Memory B cell (primary cell): ENCODE measurements at regions not wholly inside any gene's neighbourhood (a gene's known extent, or its start where the extent isn't known, plus 50 kb on each side); places are given as distances from the start of the nearest gene placed in this dataset.

Experiments used
- ATAC-seq: fragments of 150-1000 bp; cut with Tn5 transposase; 2 replicates; pipeline ENCODE4 v1.10.0; 2021; ENCODE audit warnings: low read depth, mild to moderate bottlenecking, moderate library complexity
- DNase-seq, 2 donors: peaks; one replicate each; pipeline ENCODE4 v3.0.0; 2022; ENCODE audit warnings: low spot score in 2 of 2
- H3K27ac Mint-ChIP-seq: one replicate; pipeline ENCODE4 v1.8.0; 2022; ENCODE audit warnings: mild to moderate bottlenecking, moderate library complexity, mixed read lengths
- H3K27me3 Mint-ChIP-seq: one replicate; pipeline ENCODE4 v1.8.0; 2022; ENCODE audit warnings: mixed read lengths
- H3K36me3 Mint-ChIP-seq: one replicate; pipeline ENCODE4 v1.8.0; 2022; ENCODE audit warnings: mild to moderate bottlenecking, mixed read lengths
- H3K4me1 Mint-ChIP-seq: one replicate; pipeline ENCODE4 v1.8.0; 2022; ENCODE audit warnings: mixed read lengths
- H3K4me3 Mint-ChIP-seq: one replicate; pipeline ENCODE4 v1.8.0; 2022; ENCODE audit warnings: mild to moderate bottlenecking, moderate library complexity, mixed read lengths
- H3K9me3 Mint-ChIP-seq: one replicate; pipeline ENCODE4 v1.8.0; 2022; ENCODE audit warnings: mixed read lengths

DNA sequence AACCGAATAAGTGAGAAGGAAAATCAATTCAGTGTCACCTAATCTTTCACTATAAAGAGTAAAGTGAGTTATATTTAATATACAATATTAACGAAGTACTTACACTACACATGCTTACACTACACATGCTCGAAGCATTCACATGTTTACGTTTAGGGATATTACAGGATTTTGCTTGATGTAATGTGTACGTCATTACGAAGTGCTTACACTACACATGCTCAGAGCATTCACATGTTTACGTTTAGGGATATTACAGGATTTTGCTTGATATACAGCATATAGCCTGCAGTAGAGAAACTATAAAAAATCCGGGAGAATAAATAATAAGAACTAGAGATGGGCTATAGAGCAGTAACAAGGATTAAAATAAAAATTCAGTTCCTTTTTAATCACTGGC, 538.8 kb upstream of the CXADR start:
- H3K4me1 Mint-ChIP-seq, result no peaks in the 10 kb centered on the region
- no peaks in the 10 kb centered on the region for H3K36me3 Mint-ChIP-seq
- H3K27me3 Mint-ChIP-seq, result no peaks in the 10 kb centered on the region
- no peak for DNase-seq
- no peak overlapping the region for H3K27ac Mint-ChIP-seq
- no peak for ATAC-seq
- H3K9me3 Mint-ChIP-seq, result peaks cover 7% of the 10 kb centered on the region
- H3K4me3 Mint-ChIP-seq, result no peak overlapping the region

DNA sequence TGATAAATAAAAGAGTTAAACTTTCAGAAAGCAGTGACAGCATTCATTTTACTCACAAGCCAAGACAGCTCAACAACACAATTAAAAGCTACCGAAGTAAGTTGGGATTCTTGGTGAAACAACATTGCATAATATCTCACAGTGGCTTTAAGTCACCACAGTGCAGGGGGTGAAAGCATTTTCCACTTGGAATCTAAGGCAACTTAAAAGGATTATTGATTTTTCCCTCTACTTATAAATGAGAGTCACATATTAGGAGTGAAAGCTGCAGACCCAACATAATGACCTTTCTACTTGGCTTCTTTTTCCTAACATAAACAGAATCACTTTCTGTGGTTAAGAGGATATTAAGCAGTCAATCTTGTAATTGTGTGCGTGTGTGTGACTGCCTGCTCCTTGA, 536.6 kb upstream of the CXADR start:
- no peak overlapping the region for H3K4me3 Mint-ChIP-seq
- DNase-seq (no peak), ATAC-seq (no peak)
- no peak overlapping the region for H3K27ac Mint-ChIP-seq
- H3K4me1 Mint-ChIP-seq, result no peaks in the 10 kb centered on the region
- peaks cover 6% of the 10 kb centered on the region for H3K9me3 Mint-ChIP-seq
- no peaks in the 10 kb centered on the region for H3K36me3 Mint-ChIP-seq
- no peaks in the 10 kb centered on the region for H3K27me3 Mint-ChIP-seq

GRCh38 chr21:16978309-16978895, 534.4 kb upstream of the CXADR start:
- no peaks in the 10 kb centered on the region for H3K27me3 Mint-ChIP-seq
- ATAC-seq (no peak), DNase-seq (no peak)
- H3K4me1 Mint-ChIP-seq, result no peaks in the 10 kb centered on the region
- no peak overlapping the region for H3K4me3 Mint-ChIP-seq
- no peaks in the 10 kb centered on the region for H3K36me3 Mint-ChIP-seq
- no peak overlapping the region for H3K27ac Mint-ChIP-seq
- peaks cover 4% of the 10 kb centered on the region for H3K9me3 Mint-ChIP-seq

GRCh38 chr21:16979574-16979973, 533.3 kb upstream of the CXADR start:
- Mint-ChIP-seq H3K27me3 (no peaks in the 10 kb centered on the region), H3K27ac (no peak overlapping the region), H3K36me3 (no peaks in the 10 kb centered on the region), H3K4me1 (no peaks in the 10 kb centered on the region), H3K9me3 (peaks cover 5% of the 10 kb centered on the region), H3K4me3 (no peak overlapping the region)
- no peak for ATAC-seq
- DNase-seq, result no peak

DNA sequence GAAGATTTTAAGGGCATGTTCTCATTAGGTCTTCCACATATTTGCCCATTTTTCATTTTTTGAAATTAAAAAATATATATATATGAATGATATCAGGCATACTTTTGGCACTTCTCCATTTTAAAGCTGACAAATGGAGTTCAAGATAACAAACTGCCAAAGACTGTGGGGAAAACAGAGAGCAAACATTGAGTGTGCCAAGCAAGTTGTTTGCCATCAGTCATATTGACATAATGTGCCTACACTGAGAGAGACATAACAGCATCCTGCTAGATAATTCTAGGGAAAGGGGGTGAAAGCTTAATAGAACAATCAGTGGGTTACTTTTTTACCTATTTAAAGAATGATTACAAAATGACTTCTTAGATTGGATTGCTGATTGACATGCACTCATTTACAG, 529.4 kb upstream of the CXADR start:
- H3K36me3 Mint-ChIP-seq, result no peaks in the 10 kb centered on the region
- no peak for ATAC-seq
- no peak overlapping the region for H3K27ac Mint-ChIP-seq

GRCh38 chr21:16992448-16992847, 520.4 kb upstream of the CXADR start:
- Mint-ChIP-seq H3K9me3 (peaks cover 7% of the 10 kb centered on the region), H3K4me3 (no peak overlapping the region), H3K36me3 (no peaks in the 10 kb centered on the region), H3K27ac (no peak overlapping the region), H3K27me3 (no peaks in the 10 kb centered on the region), H3K4me1 (no peaks in the 10 kb centered on the region)
- no peak for DNase-seq
- no peak for ATAC-seq

More for the DNA sequence above, 529.4 kb upstream of the CXADR start:
- H3K4me3 Mint-ChIP-seq, result no peak overlapping the region
- no peak for DNase-seq
- H3K9me3 Mint-ChIP-seq, result peaks cover 3% of the 10 kb centered on the region
- H3K27me3 Mint-ChIP-seq, result no peaks in the 10 kb centered on the region
- H3K4me1 Mint-ChIP-seq, result no peaks in the 10 kb centered on the region

GRCh38 chr21:16993416-16994038, 519.3 kb upstream of the CXADR start:
- Mint-ChIP-seq H3K27ac (no peak overlapping the region), H3K27me3 (no peaks in the 10 kb centered on the region), H3K9me3 (peaks cover 8% of the 10 kb centered on the region), H3K36me3 (no peaks in the 10 kb centered on the region), H3K4me3 (no peak overlapping the region), H3K4me1 (no peaks in the 10 kb centered on the region)
- no peak for ATAC-seq
- no peak for DNase-seq

- H3K27ac Mint-ChIP-seq, result no peak overlapping the region
- H3K4me1 Mint-ChIP-seq, result no peaks in the 10 kb centered on the region
- ATAC-seq, result no peak
Observed at GRCh38 chr21:17002594-17003257, 510.1 kb upstream of the CXADR start.

DNA sequence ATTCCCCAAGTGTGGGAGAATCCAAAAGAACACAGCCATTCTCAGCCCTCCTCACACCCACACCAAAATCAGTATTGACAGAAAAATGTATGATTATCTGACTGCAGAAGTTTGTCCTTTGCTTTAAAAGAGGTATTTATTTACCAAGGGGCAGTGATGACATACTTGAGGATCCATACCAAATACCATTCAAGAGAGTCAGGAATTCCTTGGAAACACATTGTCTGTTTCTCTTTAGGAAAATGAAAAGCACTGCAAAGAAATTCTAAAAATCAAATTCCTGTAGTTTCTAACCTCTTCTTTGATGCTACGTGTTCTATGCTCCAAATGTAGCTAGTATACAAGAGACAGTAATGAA, 509.6 kb upstream of the CXADR start:
- ATAC-seq, result no peak
- Mint-ChIP-seq H3K9me3 (peaks cover 7% of the 10 kb centered on the region), H3K27ac (no peak overlapping the region), H3K4me1 (no peaks in the 10 kb centered on the region), H3K36me3 (no peaks in the 10 kb centered on the region), H3K27me3 (no peaks in the 10 kb centered on the region), H3K4me3 (no peak overlapping the region)
- DNase-seq, result no peak

More at GRCh38 chr21:17002594-17003257, 510.1 kb upstream of the CXADR start:
- H3K9me3 Mint-ChIP-seq, result peaks cover 6% of the 10 kb centered on the region
- no peaks in the 10 kb centered on the region for H3K36me3 Mint-ChIP-seq
- no peak overlapping the region for H3K4me3 Mint-ChIP-seq
- no peak for DNase-seq
- no peaks in the 10 kb centered on the region for H3K27me3 Mint-ChIP-seq

DNA sequence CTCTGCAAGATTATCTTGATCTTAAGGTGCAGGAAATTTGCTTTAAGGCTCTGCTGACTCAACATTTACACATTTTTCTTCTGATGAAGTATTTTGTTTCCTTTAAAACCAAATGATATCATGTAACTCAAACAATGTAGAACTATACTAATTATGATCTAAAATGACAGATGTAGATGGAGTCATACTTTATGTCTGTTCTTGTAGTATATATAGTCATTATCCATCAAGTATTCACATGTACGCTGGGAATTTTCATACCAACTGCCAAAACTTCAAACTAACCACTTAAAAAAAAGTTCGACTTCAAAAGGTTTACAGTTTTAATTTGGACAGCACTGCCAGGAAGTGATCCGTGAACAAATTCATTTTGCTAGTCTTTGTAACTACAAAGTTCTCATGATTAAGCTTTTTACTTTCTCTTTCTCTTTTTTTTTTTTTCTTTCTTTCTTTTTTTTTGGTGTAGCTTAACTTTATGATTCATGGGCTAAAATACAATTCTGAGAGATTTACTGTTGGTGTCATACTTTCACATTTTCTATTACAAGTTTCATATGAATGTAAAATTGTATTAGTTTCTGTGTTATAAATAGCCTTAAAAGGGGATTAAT, 509.0 kb upstream of the CXADR start:
- Mint-ChIP-seq H3K27me3 (no peaks in the 10 kb centered on the region), H3K36me3 (no peaks in the 10 kb centered on the region), H3K4me1 (no peaks in the 10 kb centered on the region), H3K27ac (no peak overlapping the region), H3K4me3 (no peak overlapping the region), H3K9me3 (peaks cover 8% of the 10 kb centered on the region)
- ATAC-seq (no peak), DNase-seq (no peak)

- Mint-ChIP-seq H3K27ac (no peak overlapping the region), H3K4me3 (no peak overlapping the region), H3K27me3 (no peaks in the 10 kb centered on the region), H3K9me3 (peaks cover 8% of the 10 kb centered on the region), H3K4me1 (no peaks in the 10 kb centered on the region), H3K36me3 (no peaks in the 10 kb centered on the region)
- no peak for DNase-seq
- ATAC-seq, result no peak
Observed at GRCh38 chr21:17032141-17032655, 480.6 kb upstream of the CXADR start.

- Mint-ChIP-seq H3K9me3 (peaks cover 6% of the 10 kb centered on the region), H3K27ac (no peak overlapping the region), H3K36me3 (no peaks in the 10 kb centered on the region), H3K4me1 (no peaks in the 10 kb centered on the region), H3K27me3 (no peaks in the 10 kb centered on the region), H3K4me3 (no peak overlapping the region)
- no peak for DNase-seq
- ATAC-seq, result no peak
Observed at GRCh38 chr21:17044696-17045095, 468.1 kb upstream of the CXADR start.

GRCh38 chr21:17045214-17045853, 467.5 kb upstream of the CXADR start:
- Mint-ChIP-seq H3K4me1 (no peaks in the 10 kb centered on the region), H3K9me3 (peaks cover 6% of the 10 kb centered on the region), H3K27ac (no peak overlapping the region), H3K36me3 (no peaks in the 10 kb centered on the region), H3K4me3 (no peak overlapping the region), H3K27me3 (no peaks in the 10 kb centered on the region)
- ATAC-seq, result no peak
- DNase-seq, result no peak

- H3K27ac Mint-ChIP-seq, result no peak overlapping the region
- no peaks in the 10 kb centered on the region for H3K36me3 Mint-ChIP-seq
- no peaks in the 10 kb centered on the region for H3K27me3 Mint-ChIP-seq
- H3K4me1 Mint-ChIP-seq, result no peaks in the 10 kb centered on the region
- DNase-seq (no peak), ATAC-seq (no peak)
- peaks cover 3% of the 10 kb centered on the region for H3K9me3 Mint-ChIP-seq
- H3K4me3 Mint-ChIP-seq, result no peak overlapping the region
Observed at GRCh38 chr21:17048974-17049373, 463.9 kb upstream of the CXADR start.
